GM12892 (cell line): ENCODE measurements at regions not wholly inside any gene's neighbourhood (a gene's known extent, or its start where the extent isn't known, plus 50 kb on each side); places are given as distances from the start of the nearest gene placed in this dataset.

Source experiments
- DNase-seq: peaks from one replicate; pipeline ENCODE4 v3.0.0; 2011; ENCODE audit not compliant: insufficient read length
- FAIRE-seq: peaks from 2 replicates; lab custom pipeline; 2011; peaks lifted over from hg19 to GRCh38; lab: Jason Lieb, UNC
- POLR2A ChIP-seq: IDR thresholded peaks from 2 replicates; pipeline ENCODE4 v1.6.1; 2011; ENCODE audit warnings: low read depth, low read length, control low read depth
- POLR2AphosphoS5 ChIP-seq: IDR thresholded peaks from 2 replicates; pipeline ENCODE4 v1.6.1; 2011; ENCODE audit warnings: low read depth, low read length, control low read depth
- TAF1 ChIP-seq: IDR thresholded peaks from 2 replicates; pipeline ENCODE4 v1.6.1; 2011; ENCODE audit warnings: low read depth, mild to moderate bottlenecking, control low read depth, low read length, borderline replicate concordance

DNA sequence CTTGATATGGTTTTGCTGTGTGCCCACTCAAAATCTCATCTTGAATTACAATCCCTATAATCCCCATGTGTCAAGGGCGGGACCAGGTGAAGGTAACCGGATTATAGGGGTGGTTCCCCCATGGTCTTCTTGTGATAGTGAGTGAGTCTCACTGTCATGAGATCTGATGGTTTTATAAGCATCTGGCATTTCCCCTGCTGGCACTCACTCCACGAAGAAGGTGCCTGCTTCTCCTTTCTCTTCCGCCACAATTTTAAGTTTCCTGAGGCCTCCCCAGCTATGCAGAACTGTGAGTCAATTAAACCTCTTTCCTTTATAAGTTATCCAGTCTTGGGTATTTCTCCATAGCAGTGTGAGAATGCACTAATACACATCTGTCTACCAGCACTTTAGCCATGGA, 109.5 kb upstream of the SDK1 start:
- FAIRE-seq, result no peak
- DNase-seq, result no peak

DNA sequence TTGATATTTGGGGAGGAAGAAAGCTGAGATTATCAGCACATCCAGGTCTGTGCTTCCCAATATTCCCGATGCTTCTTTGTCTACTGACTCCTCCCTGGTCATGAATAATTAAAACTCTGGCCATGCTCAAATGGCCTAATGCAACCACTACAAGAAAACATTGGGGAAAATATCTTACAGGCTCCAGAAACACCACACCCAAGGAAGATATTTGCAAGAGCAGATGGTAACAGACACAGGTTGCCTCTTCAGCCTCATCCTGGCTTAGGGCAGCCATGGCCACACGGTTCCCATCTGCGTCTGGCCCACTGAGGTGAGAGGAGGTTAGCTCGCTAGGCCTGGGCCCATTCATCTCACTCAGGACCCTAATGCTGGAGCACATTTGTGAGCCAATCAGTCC, 108.4 kb upstream of the SDK1 start:
- TF ChIP-seq POLR2A (no peak), TAF1 (no peak), POLR2AphosphoS5 (no peak)
- no peak for DNase-seq

More for the DNA sequence above, 109.5 kb upstream of the SDK1 start:
- TF ChIP-seq POLR2A, result no peak
- TF ChIP-seq POLR2AphosphoS5, result no peak
- TF ChIP-seq TAF1, result no peak

GRCh38 chr7:3193379-3194120, 107.5 kb upstream of the SDK1 start:
- DNase-seq (no peak), FAIRE-seq (no peak)
- no peak for TF ChIP-seq POLR2A
- TF ChIP-seq TAF1, result no peak
- TF ChIP-seq POLR2AphosphoS5, result no peak

More for the DNA sequence above, 108.4 kb upstream of the SDK1 start:
- FAIRE-seq, result no peak

GRCh38 chr7:3194501-3195141, 106.4 kb upstream of the SDK1 start:
- TF ChIP-seq POLR2AphosphoS5, result no peak
- TF ChIP-seq TAF1, result no peak
- TF ChIP-seq POLR2A, result no peak
- no peak for FAIRE-seq
- DNase-seq, result no peak

GRCh38 chr7:3195160-3195559, 105.9 kb upstream of the SDK1 start:
- no peak for FAIRE-seq
- no peak for TF ChIP-seq TAF1
- no peak for TF ChIP-seq POLR2A
- TF ChIP-seq POLR2AphosphoS5, result no peak
- no peak for DNase-seq

DNA sequence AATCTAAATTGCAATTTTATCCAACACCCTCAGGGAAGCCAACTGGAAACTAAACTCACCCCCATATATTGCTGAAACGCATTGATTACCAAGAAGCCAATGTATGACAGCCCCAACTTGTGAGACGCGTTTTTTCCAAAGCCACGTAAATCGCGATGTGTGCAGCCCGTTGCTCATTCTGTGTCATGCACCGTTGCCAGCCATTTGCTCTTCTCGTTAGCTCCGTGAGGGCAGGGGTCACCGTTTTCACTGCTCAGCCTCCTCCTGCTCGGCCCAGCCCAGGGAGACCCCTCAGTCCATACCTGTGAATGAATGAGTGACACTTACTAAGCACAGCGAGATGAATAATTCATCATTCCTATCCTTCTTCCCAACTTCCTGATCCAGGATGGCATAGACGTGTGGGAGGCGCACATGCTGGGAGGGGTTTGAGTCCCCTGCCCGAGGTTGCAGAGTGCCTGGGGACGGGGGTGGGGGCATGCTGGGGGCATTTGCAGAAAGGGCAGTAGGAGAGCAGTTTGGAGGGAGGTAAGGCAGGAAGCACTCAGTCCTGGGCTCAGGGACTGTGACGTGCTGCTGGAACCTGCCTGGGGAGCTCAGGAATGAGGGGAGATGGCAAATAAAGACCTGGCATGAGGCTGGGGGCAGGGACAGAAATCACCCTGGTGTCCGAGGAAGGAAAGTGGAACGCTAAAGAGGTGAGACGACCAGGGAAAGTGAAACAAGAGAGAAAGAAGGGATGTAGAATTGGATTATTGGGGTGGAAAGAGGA, 104.2 kb upstream of the SDK1 start:
- DNase-seq (no peak), FAIRE-seq (no peak)
- no peak for TF ChIP-seq TAF1
- TF ChIP-seq POLR2A, result no peak

DNA sequence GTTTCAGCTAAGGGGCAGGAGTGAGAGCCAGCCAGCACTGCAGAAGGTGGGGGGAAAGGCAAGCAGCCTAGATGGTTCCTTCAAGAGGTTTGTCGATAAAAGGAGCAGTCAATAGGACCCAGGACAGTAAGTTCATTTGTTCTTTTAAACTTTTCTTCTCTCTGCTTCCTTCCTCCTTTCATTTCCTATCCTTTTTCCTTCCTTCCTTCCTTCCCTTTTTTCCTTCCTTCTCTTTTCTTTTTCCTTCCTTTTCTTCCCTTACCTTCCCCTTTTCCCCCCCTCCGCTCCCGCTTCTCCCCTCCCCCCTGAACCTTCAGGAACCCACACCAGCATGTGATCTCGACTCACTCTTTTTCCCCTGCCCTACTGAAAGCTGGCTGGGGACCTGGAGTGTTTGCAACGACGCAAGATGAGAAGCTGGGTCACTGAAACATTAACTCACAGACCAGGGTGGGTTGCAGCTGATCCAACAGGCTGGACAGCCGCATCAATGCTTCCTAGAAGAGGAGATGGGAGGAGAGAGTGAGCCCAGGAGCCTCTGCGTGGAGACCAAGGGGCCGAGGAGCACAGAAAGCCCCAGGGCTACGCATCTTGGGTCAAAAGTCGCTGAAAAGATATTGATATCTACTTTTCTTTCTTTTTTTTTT, 103.4 kb upstream of the SDK1 start:
- DNase-seq (no peak), FAIRE-seq (no peak)
- no peak for TF ChIP-seq POLR2A

DNA sequence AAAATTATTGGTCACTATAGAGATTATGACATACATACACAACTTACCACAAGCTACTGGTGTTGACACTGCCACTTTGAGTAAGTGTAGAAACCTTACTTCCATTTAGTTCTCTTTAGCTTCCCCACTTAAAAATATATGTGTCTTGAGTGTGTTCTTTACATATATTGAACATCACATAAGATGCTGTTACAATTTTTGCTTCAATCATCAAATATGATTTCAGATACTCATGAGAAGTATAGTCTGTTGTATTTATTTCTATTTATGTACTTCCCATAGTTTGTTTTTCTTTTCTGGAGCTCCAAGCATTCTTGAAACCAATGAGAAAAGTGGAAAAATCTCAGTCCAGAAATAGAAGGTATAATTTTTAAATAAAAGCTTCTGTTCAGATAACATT, 102.7 kb upstream of the SDK1 start:
- no peak for FAIRE-seq
- no peak for DNase-seq
- TF ChIP-seq POLR2AphosphoS5 (no peak), TAF1 (no peak), POLR2A (no peak)

- FAIRE-seq (no peak), DNase-seq (no peak)
- TF ChIP-seq POLR2AphosphoS5 (no peak), TAF1 (no peak), POLR2A (no peak)
These were observed 100.5 kb upstream of the SDK1 start for GRCh38 chr7:3200504-3200903.

- no peak for DNase-seq
- FAIRE-seq, result no peak
- no peak for TF ChIP-seq POLR2A
- TF ChIP-seq TAF1, result no peak
- no peak for TF ChIP-seq POLR2AphosphoS5
These were observed 99.7 kb upstream of the SDK1 start for GRCh38 chr7:3201306-3201705.

GRCh38 chr7:3201937-3202710, 98.9 kb upstream of the SDK1 start:
- no peak for FAIRE-seq
- DNase-seq, result no peak

DNA sequence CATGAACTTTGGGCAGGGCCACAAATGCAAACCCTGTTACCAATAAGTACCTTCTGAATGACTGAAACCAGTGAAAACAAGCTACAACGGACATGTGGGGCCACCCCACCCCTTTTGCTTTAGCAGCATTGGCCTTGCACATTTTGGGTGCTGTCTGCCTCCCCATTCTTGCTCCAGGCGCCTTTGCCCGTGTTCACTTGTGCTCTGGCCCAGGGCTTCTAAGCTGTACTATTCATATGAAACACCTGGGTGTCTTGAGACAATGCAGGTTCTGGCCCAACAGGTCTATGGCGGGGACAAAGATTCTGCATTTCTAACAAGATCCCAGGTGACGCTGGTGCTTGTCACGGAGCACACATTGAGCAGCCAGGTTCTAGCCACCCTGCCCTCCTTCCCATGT, 96.5 kb upstream of the SDK1 start:
- DNase-seq, result no peak
- FAIRE-seq, result no peak
- TF ChIP-seq POLR2A (no peak), POLR2AphosphoS5 (no peak), TAF1 (no peak)

More at GRCh38 chr7:3201937-3202710, 98.9 kb upstream of the SDK1 start:
- TF ChIP-seq POLR2AphosphoS5 (no peak), POLR2A (no peak), TAF1 (no peak)
